ENCODE measurements at regions not wholly inside any gene's neighbourhood (a gene's known extent, or its start where the extent isn't known, plus 50 kb on each side); places are given as distances from the start of the nearest gene placed in this dataset.

DNA sequence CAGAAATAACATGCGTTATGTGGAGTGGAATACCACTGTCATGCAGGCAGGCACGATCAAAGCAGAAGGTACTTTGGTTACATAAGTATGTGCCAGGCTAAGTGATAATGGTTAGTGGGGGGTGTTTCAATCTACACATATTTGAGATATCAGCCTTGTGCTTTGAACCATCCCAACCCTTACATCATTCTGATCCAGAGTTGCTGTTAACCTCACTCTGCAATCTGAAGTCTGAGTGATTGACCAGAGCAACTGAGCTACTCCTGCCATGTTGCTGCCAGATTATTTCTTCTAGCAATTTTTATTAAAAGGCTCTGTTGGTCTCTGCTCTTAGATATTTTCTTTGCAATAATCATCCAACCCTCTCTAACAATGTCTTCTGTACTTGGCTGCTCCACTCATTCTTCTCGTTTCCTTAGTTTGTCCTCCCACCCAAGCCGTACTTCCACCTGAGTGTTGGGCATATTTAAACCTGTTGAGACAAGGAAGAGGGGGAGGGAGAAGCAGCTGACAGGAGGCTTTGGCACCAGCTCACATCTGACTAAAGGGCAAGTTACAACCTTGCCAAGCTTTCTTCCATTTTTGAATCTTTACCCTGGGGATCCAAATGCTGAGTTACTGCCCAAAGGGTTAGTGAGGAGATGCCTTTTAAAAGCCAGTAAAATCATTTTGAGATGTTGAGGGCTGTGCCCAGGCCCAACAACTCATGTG, 114.1 kb upstream of the SESN3 start:
- DNase-seq (ENCODE audit: low spot score in 2 of 2) = no peak
- H3K4me3 ChIP-seq (ENCODE audit: low read depth, poor library complexity, severe bottlenecking) = no peak overlapping the region
- WGBS, 2 donors = 65 to 72% methylated on average over 4 of the region's 4 CpGs
- intact Hi-C loops (cut with DNase I; ENCODE audit: low total_unique reads) = no loop called here
- TF ChIP-seq POLR2A (IDR thresholded peaks at IDR 0.05) = no peak
- TF ChIP-seq, protein P1, sequence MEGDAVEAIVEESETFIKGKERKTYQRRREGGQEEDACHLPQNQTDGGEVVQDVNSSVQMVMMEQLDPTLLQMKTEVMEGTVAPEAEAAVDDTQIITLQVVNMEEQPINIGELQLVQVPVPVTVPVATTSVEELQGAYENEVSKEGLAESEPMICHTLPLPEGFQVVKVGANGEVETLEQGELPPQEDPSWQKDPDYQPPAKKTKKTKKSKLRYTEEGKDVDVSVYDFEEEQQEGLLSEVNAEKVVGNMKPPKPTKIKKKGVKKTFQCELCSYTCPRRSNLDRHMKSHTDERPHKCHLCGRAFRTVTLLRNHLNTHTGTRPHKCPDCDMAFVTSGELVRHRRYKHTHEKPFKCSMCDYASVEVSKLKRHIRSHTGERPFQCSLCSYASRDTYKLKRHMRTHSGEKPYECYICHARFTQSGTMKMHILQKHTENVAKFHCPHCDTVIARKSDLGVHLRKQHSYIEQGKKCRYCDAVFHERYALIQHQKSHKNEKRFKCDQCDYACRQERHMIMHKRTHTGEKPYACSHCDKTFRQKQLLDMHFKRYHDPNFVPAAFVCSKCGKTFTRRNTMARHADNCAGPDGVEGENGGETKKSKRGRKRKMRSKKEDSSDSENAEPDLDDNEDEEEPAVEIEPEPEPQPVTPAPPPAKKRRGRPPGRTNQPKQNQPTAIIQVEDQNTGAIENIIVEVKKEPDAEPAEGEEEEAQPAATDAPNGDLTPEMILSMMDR (IDR thresholded peaks at IDR 0.05) = no peak

DNA sequence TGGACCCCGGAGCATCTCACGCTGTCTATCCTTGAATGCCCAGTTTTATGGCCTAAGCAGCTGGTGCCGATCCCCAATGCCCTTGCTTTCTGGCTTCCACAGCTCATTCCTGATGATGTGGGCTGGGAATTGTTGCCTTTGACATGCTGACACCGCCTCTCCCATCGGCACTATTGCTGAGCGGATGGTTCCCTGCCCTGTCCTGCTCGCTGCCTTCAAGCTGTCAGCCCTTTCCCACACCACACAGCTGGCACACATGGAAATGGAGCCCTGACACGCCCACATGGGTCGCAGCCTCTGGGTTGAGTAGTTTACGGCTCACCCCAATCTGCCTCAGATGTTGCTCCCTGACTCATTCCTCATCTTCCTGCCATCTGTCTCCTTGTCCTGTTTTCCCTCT, 110.2 kb upstream of the SESN3 start:
- 29 to 36% methylated on average over 10 of the region's 10 CpGs for WGBS, 2 donors
- intact Hi-C loops (cut with DNase I; ENCODE audit: low total_unique reads) = no loop called here
- TF ChIP-seq, protein P1 (IDR thresholded peaks at IDR 0.05) = no peak
- TF ChIP-seq POLR2A (IDR thresholded peaks at IDR 0.05) = no peak
- no peak overlapping the region for H3K4me3 ChIP-seq (ENCODE audit: low read depth, poor library complexity, severe bottlenecking)
- DNase-seq (ENCODE audit: low spot score in 2 of 2) = peak in 1 of 2 donors; percentile 81

DNA sequence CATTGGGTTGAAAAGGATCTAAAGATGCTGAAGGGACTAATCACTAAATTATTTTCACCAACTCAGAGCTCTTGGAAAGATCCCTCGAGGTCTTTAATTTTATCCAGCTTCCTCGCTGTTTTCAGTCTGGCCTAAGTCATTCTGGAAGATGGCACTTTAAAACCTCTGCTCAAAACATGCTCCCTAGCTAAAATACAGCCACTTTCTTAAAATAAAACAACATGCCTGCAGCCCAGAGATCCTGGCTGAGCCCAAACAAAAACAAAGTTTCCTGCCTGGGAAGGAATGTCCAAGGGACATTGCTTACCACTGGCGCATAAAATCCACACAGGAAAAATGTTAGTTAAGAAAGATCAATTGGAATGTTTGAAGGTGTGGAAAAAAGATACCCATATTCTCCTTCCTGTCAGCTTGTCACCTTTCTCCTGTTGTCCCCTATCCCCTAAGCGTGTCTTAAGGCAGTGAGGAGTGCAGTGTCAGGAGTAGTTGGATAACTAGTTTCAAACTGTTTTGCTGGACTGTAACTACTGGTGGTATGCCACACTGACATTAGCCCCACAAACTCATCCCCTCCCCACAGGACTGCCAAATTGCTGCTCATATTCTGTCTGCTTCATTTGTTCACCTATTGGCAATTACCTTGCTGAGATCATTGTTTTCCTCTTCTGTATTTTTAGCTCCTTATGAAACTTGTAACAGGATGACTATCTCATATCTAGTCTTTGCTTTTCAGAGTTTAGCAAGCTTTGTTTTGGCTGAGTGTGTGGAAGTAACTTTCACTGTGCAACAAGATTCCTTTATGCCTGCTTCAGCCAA, 108.3 kb upstream of the SESN3 start:
- no peak overlapping the region for H3K4me3 ChIP-seq (ENCODE audit: low read depth, poor library complexity, severe bottlenecking)
- DNase-seq (ENCODE audit: low spot score in 2 of 2) = no peak
- WGBS, 2 donors = 31 to 35% methylated on average over 4 of the region's 4 CpGs
- intact Hi-C loops (cut with DNase I; ENCODE audit: low total_unique reads) = no loop called here
- no peak for TF ChIP-seq POLR2A (IDR thresholded peaks at IDR 0.05)
- TF ChIP-seq, protein P1 (IDR thresholded peaks at IDR 0.05) = no peak

DNA sequence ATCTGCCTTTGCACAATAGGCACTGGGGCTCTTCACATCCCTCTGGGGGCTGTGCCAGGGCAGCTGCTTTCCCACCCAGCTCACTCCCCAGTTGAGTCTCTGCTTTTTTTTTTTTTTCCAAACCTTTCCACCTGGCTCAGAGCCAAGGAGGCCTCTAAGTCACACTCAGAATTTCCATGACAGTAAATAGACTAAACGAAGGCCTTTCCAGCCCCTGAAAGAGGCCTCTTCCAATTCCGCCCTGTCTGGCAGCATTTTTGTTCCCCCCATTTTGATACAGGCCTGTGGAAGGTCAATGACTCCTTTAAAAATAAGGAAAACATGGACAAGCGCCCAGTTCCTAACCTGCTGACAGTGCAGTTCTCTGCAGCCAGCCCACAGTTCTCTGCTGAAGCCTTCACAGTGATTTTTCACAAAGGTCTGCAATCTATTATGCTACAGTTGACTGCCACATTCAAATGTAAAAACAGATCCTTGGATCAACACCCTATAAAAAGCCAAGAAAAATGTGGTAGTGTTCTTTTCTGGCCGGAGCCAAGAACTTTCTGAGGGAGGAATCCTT, 107.5 kb upstream of the SESN3 start:
- H3K4me3 ChIP-seq (ENCODE audit: low read depth, poor library complexity, severe bottlenecking) = no peak overlapping the region
- intact Hi-C loops (cut with DNase I; ENCODE audit: low total_unique reads) = no loop called here
- DNase-seq (ENCODE audit: low spot score in 2 of 2) = peak in 1 of 2 donors; percentile 66
- no peak for TF ChIP-seq POLR2A (IDR thresholded peaks at IDR 0.05)
- TF ChIP-seq, protein P1 (IDR thresholded peaks at IDR 0.05) = no peak
- WGBS, 2 donors = 11 to 24% methylated on average over 4 of the region's 4 CpGs

DNA sequence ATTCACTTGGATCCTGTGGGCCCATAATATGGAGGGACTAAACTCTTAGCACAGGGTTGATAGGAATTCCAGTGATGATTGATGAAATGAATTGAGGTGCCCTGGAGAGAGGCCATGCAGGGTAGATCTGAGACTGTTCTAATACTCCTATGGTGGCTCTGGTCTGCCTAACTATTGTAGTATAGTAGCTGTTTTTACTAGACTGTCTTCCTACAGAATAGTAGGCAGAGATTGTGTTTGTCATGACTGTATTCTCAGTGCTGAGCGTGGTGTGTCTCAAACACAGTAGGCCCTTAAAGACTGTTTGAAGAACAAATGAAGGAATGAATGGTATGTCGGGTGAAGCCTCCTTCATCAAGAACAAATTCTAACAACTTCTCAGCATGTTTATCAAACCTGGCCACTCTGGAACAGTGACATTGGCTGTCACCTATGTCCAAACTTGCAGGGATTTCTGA, 107.0 kb upstream of the SESN3 start:
- H3K4me3 ChIP-seq (ENCODE audit: low read depth, poor library complexity, severe bottlenecking) = no peak overlapping the region
- intact Hi-C loops (cut with DNase I; ENCODE audit: low total_unique reads) = no loop called here
- no peak for DNase-seq (ENCODE audit: low spot score in 2 of 2)
- TF ChIP-seq, protein P1 (IDR thresholded peaks at IDR 0.05) = no peak
- TF ChIP-seq POLR2A (IDR thresholded peaks at IDR 0.05) = no peak
- WGBS, 2 donors = 45 to 46% methylated on average over 2 of the region's 2 CpGs

Measured in lower leg skin (tissue), 4 donors.